ENCODE measurements at regions not wholly inside any gene's neighbourhood (a gene's known extent, or its start where the extent isn't known, plus 50 kb on each side); places are given as distances from the start of the nearest gene placed in this dataset.

DNA sequence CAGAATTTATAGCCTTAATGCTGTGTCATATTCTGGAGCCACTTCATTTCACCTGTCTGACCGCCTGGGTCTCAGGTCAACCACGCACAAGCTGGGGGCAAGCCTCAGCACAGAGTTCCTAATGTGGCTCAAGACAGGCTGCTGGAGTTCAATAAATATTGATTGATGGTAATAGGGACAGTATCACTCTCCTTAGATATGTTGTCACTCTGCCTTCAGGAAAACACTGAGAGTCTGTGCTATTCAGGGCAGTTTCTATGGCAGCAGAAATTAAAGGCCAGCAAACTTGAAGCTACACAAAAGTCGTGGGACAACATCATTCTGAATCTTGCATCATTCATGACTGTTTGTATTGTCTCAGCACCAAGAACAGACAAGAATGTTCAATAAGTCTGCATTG is 696.1 kb downstream of the METTL4 start:
- ChIA-PET POLR2A (no interaction called here), CTCF (interaction anchor here (0.5 kb wide), 1 partner anchor 33 kb away, joined by 3 read pairs; no protein-coding TSS in a partner anchor)
- Histone ChIP-seq H3K36me3 (ENCODE audit: control insufficient read depth, insufficient read depth, low read length) (no peaks in the 10 kb centered on the region), H3K27me3 (ENCODE audit: control insufficient read depth, insufficient read depth, low read length) (no peaks in the 10 kb centered on the region), H3K4me3 (ENCODE audit: low read depth, low read length) (no peak overlapping the region)
- no peak for DNase-seq (ENCODE audit: low read depth)
- TF ChIP-seq, protein P1, sequence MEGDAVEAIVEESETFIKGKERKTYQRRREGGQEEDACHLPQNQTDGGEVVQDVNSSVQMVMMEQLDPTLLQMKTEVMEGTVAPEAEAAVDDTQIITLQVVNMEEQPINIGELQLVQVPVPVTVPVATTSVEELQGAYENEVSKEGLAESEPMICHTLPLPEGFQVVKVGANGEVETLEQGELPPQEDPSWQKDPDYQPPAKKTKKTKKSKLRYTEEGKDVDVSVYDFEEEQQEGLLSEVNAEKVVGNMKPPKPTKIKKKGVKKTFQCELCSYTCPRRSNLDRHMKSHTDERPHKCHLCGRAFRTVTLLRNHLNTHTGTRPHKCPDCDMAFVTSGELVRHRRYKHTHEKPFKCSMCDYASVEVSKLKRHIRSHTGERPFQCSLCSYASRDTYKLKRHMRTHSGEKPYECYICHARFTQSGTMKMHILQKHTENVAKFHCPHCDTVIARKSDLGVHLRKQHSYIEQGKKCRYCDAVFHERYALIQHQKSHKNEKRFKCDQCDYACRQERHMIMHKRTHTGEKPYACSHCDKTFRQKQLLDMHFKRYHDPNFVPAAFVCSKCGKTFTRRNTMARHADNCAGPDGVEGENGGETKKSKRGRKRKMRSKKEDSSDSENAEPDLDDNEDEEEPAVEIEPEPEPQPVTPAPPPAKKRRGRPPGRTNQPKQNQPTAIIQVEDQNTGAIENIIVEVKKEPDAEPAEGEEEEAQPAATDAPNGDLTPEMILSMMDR (IDR thresholded peaks at IDR 0.05; ENCODE audit: insufficient read depth, low read depth, low read length), result no peak

DNA sequence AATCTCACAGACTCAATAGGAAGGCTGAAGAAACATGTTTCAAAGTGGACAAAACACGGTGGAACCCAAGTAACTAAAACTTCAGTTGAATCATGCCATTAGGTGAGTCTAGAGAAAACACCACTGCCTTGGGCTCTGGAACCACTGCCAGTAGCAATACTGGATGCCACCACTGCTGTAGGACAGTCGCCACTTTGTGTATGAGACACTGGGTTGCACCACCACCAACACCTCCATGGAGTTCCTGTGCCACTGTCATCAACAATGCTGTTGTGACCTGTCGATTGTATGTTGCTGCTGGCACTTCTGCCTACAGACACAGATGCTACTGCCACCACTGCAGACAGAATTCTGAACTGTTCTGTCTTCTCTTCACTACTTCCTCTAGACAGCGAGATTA is 686.7 kb downstream of the METTL4 start:
- H3K27me3 ChIP-seq (ENCODE audit: control insufficient read depth, insufficient read depth, low read length), result no peaks in the 10 kb centered on the region
- TF ChIP-seq, protein P1 (IDR thresholded peaks at IDR 0.05; ENCODE audit: insufficient read depth, low read depth, low read length), result no peak
- DNase-seq (ENCODE audit: low read depth), result no peak
- ChIA-PET POLR2A (no interaction called here), CTCF (no interaction called here)
- H3K4me3 ChIP-seq (ENCODE audit: low read depth, low read length), result no peak overlapping the region
- no peaks in the 10 kb centered on the region for H3K36me3 ChIP-seq (ENCODE audit: control insufficient read depth, insufficient read depth, low read length)

DNA sequence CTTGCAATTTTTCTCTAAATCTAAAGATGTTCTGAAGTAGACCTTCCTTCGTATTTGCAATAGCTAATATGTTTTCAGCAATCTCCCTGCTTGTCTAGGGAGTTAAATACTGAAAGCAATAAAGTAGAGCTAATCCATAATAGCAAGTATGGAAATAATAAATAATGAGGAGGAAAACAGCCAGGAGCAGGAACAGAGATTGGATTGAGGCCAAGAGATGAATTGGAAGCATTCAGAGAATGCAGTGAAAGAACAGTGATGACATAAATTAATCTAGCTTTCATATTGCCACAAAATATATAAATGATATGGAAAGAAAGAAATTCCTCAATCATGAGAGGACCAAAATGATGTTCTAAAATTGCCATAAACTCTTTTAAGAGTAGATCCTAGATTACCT is 679.7 kb downstream of the METTL4 start:
- POLR2A ChIA-PET, result no interaction called here
- H3K27me3 ChIP-seq (ENCODE audit: control insufficient read depth, insufficient read depth, low read length), result no peaks in the 10 kb centered on the region
- no peaks in the 10 kb centered on the region for H3K36me3 ChIP-seq (ENCODE audit: control insufficient read depth, insufficient read depth, low read length)
- CTCF ChIA-PET, result interaction anchor here (1.0 kb wide), 1 partner anchor 40 kb away, joined by 3 read pairs; no protein-coding TSS in a partner anchor
- H3K4me3 ChIP-seq (ENCODE audit: low read depth, low read length), result no peak overlapping the region
- DNase-seq (ENCODE audit: low read depth), result no peak
- TF ChIP-seq, protein P1 (IDR thresholded peaks at IDR 0.05; ENCODE audit: insufficient read depth, low read depth, low read length), result no peak

DNA sequence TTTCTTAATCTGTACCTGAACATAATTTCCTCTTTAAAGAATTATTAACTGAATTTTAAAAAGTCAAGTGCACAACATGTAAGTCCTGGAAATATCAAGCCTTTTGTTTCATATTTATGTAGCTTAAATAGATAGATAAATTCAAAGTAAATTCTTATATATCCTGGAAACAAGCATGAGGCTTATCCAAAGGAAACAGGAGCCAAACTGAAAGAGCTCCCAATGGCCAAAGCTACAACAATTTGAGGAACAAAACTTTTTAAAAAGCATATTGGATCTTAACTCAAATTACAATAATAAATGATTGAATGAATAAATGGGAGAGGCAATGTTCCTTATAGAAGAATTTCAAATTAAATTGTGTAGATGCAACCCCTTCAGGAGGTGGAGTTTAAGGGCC is 679.1 kb downstream of the METTL4 start:
- TF ChIP-seq, protein P1 (IDR thresholded peaks at IDR 0.05; ENCODE audit: insufficient read depth, low read depth, low read length), result no peak
- no peaks in the 10 kb centered on the region for H3K27me3 ChIP-seq (ENCODE audit: control insufficient read depth, insufficient read depth, low read length)
- CTCF ChIA-PET, result interaction anchor here (1.0 kb wide), 1 partner anchor 39 kb away, joined by 3 read pairs; no protein-coding TSS in a partner anchor

DNA sequence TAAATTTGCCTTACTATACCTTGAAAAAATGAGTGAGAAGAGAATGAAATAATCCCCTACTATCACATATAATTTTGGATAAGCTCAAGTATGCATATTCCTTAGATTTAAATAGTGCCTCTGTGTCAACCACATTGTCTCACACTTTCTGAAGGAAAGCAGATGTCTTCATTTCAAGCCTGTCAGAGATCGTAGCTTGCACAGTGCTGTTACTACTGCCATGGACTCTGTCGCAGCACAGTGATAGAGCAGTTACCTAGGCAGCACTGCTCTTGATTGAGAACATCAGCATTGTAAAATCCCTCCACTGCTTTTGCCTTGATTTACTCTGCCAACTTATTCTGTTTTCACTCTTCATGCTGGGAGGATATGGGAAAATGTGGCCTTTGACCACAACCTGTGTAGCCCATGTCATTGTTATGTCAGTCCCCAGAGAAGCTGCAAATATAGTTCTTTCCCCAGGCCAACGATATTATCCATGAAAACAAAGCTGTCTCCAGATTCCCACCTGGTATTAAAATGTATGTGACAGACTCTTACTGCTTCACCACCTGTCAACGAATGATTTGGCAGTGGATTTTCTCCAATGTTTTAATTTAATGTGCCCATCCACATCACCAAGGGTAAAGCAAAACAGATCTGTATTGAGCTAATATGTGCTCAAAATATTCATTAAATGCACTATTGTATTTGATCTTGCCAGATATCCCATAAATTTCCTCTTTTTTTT is 675.7 kb downstream of the METTL4 start:
- CTCF ChIA-PET, result no interaction called here
- POLR2A ChIA-PET, result no interaction called here
- H3K36me3 ChIP-seq (ENCODE audit: control insufficient read depth, insufficient read depth, low read length), result no peaks in the 10 kb centered on the region
- TF ChIP-seq, protein P1 (IDR thresholded peaks at IDR 0.05; ENCODE audit: insufficient read depth, low read depth, low read length), result no peak
- no peaks in the 10 kb centered on the region for H3K27me3 ChIP-seq (ENCODE audit: control insufficient read depth, insufficient read depth, low read length)
- no peak for DNase-seq (ENCODE audit: low read depth)
- H3K4me3 ChIP-seq (ENCODE audit: low read depth, low read length), result no peak overlapping the region

More for the DNA sequence above, 679.1 kb downstream of the METTL4 start:
- Histone ChIP-seq H3K36me3 (ENCODE audit: control insufficient read depth, insufficient read depth, low read length) (no peaks in the 10 kb centered on the region), H3K4me3 (ENCODE audit: low read depth, low read length) (no peak overlapping the region)
- POLR2A ChIA-PET, result no interaction called here
- DNase-seq (ENCODE audit: low read depth), result no peak

Data from BJ (cell line).